HepG2 (cell line): ENCODE measurements at regions not wholly inside any gene's neighbourhood (a gene's known extent, or its start where the extent isn't known, plus 50 kb on each side); places are given as distances from the start of the nearest gene placed in this dataset.

Experiments used
- ATAC-seq: fragments of 200-7000 bp; cut with Tn5 transposase; 3 replicates; pipeline ENCODE4 v1.9.1; 2020; ENCODE audit warnings: mild to moderate bottlenecking, moderate library complexity
- BruUV-seq: library from RNA; stranded (reverse); fragments of 400-500 nt; replicated peaks from 2 replicates; lab custom pipeline; 2021; lab: Mats Ljungman, UMichigan
- CTCF ChIA-PET: fragments of 300-600 bp; formaldehyde crosslinking; extraction: SDS; loops from one replicate; lab custom pipeline; 2021; ENCODE audit warnings: low total read pairs, inconsistent platforms, low intra/inter-chr PET ratio; lab: Yijun Ruan, JAX
- POLR2A ChIA-PET: fragments of 350-600 bp; sonication (Branson Sonifier 250); formaldehyde crosslinking; loops from one replicate; lab custom pipeline; 2020; ENCODE audit warnings: antibody characterized with exemption, inconsistent platforms; lab: Yijun Ruan, JAX
- DNase-seq: peaks from one replicate; pipeline ENCODE4 v3.0.0-alpha.2; 2015; ENCODE audit warnings: low spot score
- FAIRE-seq: peaks from 3 replicates; lab custom pipeline; 2011; peaks lifted over from hg19 to GRCh38; lab: Jason Lieb, UNC
- H2AFZ ChIP-seq: one replicate; pipeline ENCODE4 v1.6.1; 2011; ENCODE audit warnings: low read length, inconsistent platforms
- H3K27ac ChIP-seq: fragments of 300-600 bp; 3 replicates; pipeline ENCODE4 v1.8.0; 2011; ENCODE audit warnings: mixed run types, mild to moderate bottlenecking, mixed read lengths, low read length, inconsistent platforms; ENCODE audit not compliant: insufficient read depth; ENCODE audit errors: extremely low read length
- H3K27me3 ChIP-seq, 2 experiments: fragments of 200-600 bp in 1 of 2; 2 replicates in 1 of 2; 3 replicates in 1 of 2; pipeline versions ENCODE4 v1.6.0 to v1.8.0; 2011; ENCODE audit warnings: low read length in 2 of 2, mild to moderate bottlenecking in 2 of 2, moderate library complexity in 2 of 2, inconsistent platforms in 1 of 2; ENCODE audit not compliant: insufficient read depth in 2 of 2, control insufficient read depth in 1 of 2
- H3K36me3 ChIP-seq, 2 experiments: fragments of 200-600 bp in 1 of 2; replicated peaks in 1 of 2; 2 replicates in 1 of 2; 3 replicates in 1 of 2; pipeline versions ENCODE4 v1.5.1 to v1.8.0; 2011; ENCODE audit warnings: low read length in 2 of 2, inconsistent platforms in 1 of 2; ENCODE audit not compliant: insufficient read depth in 2 of 2, control insufficient read depth in 1 of 2
- H3K4me1 ChIP-seq: 2 replicates; pipeline ENCODE4 v1.5.1; 2012; ENCODE audit warnings: low read length, inconsistent platforms; ENCODE audit not compliant: insufficient read depth
- H3K4me2 ChIP-seq: 2 replicates; pipeline ENCODE4 v1.6.0; 2011; ENCODE audit warnings: low read depth, low read length, inconsistent platforms
- H3K4me3 ChIP-seq, 3 experiments: fragments of 200-600 bp in 1 of 3; sonication (generic), shearing (Covaris generic) in 1 of 3; replicated peaks in 1 of 3; 2 replicates each; pipeline ENCODE4 v1.5.1; 2011 to 2016; ENCODE audit warnings: low read length in 3 of 3, inconsistent platforms in 2 of 3, low read depth in 2 of 3, mild to moderate bottlenecking in 2 of 3, control low read depth in 1 of 3, mixed read lengths in 1 of 3; ENCODE audit not compliant: insufficient read depth in 1 of 3
- H3K79me2 ChIP-seq: one replicate; pipeline ENCODE4 v1.6.1; 2011; ENCODE audit warnings: low read length, inconsistent platforms; ENCODE audit not compliant: insufficient read depth
- H3K9ac ChIP-seq: 2 replicates; pipeline ENCODE4 v1.6.0; 2011; ENCODE audit warnings: mild to moderate bottlenecking, low read depth, low read length, inconsistent platforms; ENCODE audit not compliant: insufficient read depth
- H3K9me3 ChIP-seq: 2 replicates; pipeline ENCODE4 v1.5.1; 2012; ENCODE audit warnings: mild to moderate bottlenecking, low read length
- H4K20me1 ChIP-seq: 2 replicates; pipeline ENCODE4 v1.6.0; 2011; ENCODE audit warnings: inconsistent platforms, mild to moderate bottlenecking, low read length, moderate library complexity; ENCODE audit not compliant: insufficient read depth
- HDAC6 ChIP-seq: fragments of 200-600 bp; sonication (generic); IDR thresholded peaks from 2 replicates; pipeline ENCODE4 v1.7.0; 2017; ENCODE audit warnings: mild to moderate bottlenecking, antibody characterized with exemption, low read length, low read depth
- MAFK ChIP-seq, 2 experiments: IDR thresholded peaks in 1 of 2; conservative IDR thresholded peaks in 1 of 2; 2 replicates each; pipeline ENCODE4 v1.6.1; 2011; ENCODE audit warnings: improper control_type of control experiment in 2 of 2, low read length in 2 of 2
- ZMYM2 ChIP-seq: sonication (generic); formaldehyde crosslinking; IDR thresholded peaks from 2 replicates; pipeline ENCODE4 v1.8.0; 2022; ENCODE audit warnings: mild to moderate bottlenecking, missing genetic modification reagents
- ZNF383 ChIP-seq: sonication (generic); formaldehyde crosslinking; IDR thresholded peaks from 2 replicates; pipeline ENCODE4 v1.4.0; 2020; ENCODE audit warnings: missing genetic modification reagents, mild to moderate bottlenecking, borderline replicate concordance
- ZNF75D ChIP-seq: sonication (generic); formaldehyde crosslinking; IDR thresholded peaks from 2 replicates; pipeline ENCODE4 v1.8.1; 2023; ENCODE audit warnings: missing genetic modification reagents, mild to moderate bottlenecking, borderline replicate concordance
- WGBS: methylation state at CpG from one replicate; pipeline ENCODE4 v1.1.6; 2017; ENCODE audit warnings: low lambda C conversion rate; 5-methylcytosine and 5-hydroxymethylcytosine counted together
- in situ Hi-C: cut with HindIII; loops from 2 replicates; pipeline ENCODE4 v1.10.0; 2017; ENCODE audit warnings: low pct_unique_long_range_greater_than_20kb; ENCODE audit not compliant: extremely low pct_ligation_motif_present
- intact Hi-C: fragments of 100-400 bp; cut with micrococcal nuclease; formaldehyde crosslinking; loops from one replicate; pipeline ENCODE4 v1.10.0; 2022; ENCODE audit not compliant: unreplicated experiment
- TF ChIP-seq, protein P1 (sequence below): sonication (generic); formaldehyde crosslinking; IDR thresholded peaks from 2 replicates; pipeline ENCODE4 v1.4.0; 2020; ENCODE audit warnings: missing genetic modification reagents

DNA sequence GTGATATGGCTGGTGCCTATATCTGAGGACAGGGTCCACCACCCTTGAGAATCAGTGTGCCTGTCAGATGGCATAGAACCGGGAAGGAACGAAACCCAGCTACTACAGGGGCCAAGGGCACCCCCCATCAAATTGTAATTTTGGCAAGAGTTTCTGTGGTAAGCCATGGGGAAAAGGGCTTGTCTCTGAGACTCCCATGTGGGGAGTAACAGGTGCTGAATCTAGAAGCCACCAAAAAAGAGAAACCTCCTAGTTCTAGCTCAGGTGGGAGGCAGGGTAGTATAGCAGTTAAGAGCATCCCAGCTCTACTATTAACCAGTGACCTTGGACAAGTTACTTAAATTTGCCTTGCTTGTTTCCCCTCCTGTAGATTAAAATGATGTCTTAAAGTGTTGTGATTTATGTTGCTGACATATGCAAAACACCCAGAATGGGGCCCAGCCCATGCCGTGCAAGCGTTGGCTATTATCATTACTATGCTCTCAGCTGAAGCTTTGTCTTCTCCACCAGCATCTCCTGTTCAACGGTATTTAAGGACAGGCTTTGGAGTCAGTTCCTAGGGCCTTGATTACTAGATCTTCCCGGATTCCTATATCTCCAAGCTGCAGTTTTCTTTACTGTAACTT, 210.7 kb upstream of the NLRP1 start:
- H3K9me3 ChIP-seq = peaks cover 15% of the 10 kb centered on the region
- H3K27me3 ChIP-seq = no peaks in the 10 kb centered on the region
- H3K27ac ChIP-seq = no peak overlapping the region
- peak; percentile 25 to 54; a peak in 2 of 4 replicates for TF ChIP-seq MAFK (conservative IDR thresholded peaks at IDR 0.05 in 1 of 2, IDR thresholded peaks at IDR 0.05 in 1 of 2; ENCODE audit: low read length in 2 of 2)
- no peak for TF ChIP-seq ZMYM2 (CRISPR knock-in tag)
- no peak for TF ChIP-seq HDAC6
- no peak for TF ChIP-seq ZNF75D (CRISPR knock-in tag)
- TF ChIP-seq, protein P1, sequence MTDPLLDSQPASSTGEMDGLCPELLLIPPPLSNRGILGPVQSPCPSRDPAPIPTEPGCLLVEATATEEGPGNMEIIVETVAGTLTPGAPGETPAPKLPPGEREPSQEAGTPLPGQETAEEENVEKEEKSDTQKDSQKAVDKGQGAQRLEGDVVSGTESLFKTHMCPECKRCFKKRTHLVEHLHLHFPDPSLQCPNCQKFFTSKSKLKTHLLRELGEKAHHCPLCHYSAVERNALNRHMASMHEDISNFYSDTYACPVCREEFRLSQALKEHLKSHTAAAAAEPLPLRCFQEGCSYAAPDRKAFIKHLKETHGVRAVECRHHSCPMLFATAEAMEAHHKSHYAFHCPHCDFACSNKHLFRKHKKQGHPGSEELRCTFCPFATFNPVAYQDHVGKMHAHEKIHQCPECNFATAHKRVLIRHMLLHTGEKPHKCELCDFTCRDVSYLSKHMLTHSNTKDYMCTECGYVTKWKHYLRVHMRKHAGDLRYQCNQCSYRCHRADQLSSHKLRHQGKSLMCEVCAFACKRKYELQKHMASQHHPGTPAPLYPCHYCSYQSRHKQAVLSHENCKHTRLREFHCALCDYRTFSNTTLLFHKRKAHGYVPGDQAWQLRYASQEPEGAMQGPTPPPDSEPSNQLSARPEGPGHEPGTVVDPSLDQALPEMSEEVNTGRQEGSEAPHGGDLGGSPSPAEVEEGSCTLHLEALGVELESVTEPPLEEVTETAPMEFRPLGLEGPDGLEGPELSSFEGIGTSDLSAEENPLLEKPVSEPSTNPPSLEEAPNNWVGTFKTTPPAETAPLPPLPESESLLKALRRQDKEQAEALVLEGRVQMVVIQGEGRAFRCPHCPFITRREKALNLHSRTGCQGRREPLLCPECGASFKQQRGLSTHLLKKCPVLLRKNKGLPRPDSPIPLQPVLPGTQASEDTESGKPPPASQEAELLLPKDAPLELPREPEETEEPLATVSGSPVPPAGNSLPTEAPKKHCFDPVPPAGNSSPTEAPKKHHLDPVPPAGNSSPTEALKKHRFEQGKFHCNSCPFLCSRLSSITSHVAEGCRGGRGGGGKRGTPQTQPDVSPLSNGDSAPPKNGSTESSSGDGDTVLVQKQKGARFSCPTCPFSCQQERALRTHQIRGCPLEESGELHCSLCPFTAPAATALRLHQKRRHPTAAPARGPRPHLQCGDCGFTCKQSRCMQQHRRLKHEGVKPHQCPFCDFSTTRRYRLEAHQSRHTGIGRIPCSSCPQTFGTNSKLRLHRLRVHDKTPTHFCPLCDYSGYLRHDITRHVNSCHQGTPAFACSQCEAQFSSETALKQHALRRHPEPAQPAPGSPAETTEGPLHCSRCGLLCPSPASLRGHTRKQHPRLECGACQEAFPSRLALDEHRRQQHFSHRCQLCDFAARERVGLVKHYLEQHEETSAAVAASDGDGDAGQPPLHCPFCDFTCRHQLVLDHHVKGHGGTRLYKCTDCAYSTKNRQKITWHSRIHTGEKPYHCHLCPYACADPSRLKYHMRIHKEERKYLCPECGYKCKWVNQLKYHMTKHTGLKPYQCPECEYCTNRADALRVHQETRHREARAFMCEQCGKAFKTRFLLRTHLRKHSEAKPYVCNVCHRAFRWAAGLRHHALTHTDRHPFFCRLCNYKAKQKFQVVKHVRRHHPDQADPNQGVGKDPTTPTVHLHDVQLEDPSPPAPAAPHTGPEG (CRISPR knock-in tag) = no peak
- TF ChIP-seq ZNF383 (CRISPR knock-in tag) = no peak
- no peaks in the 10 kb centered on the region for H4K20me1 ChIP-seq
- ChIA-PET CTCF (no interaction called here), POLR2A (no interaction called here)
- DNase-seq = no peak
- 56% methylated on average over 6 of the region's 6 CpGs for WGBS
- no peak for ATAC-seq
- no peaks in the 10 kb centered on the region for H3K79me2 ChIP-seq
- H3K4me1 ChIP-seq = no peaks in the 10 kb centered on the region
- intact Hi-C loops (no loop called here), in situ Hi-C loops (no loop called here)
- no peak for FAIRE-seq
- no peak overlapping the region for H3K4me2 ChIP-seq
- no TSS peak for BruUV-seq
- H3K36me3 ChIP-seq = no peaks in the 10 kb centered on the region
- no peak overlapping the region for H3K4me3 ChIP-seq
- H3K9ac ChIP-seq = no peak overlapping the region
- no peak overlapping the region for H2AFZ ChIP-seq
